ENCODE measurements at regions not wholly inside any gene's neighbourhood (a gene's known extent, or its start where the extent isn't known, plus 50 kb on each side); places are given as distances from the start of the nearest gene placed in this dataset.
A peak's percentile ranks its signal among the peaks of the same experiment; 100 is the strongest.

- peak; percentile 75; the same call in 1 of the 2 replicates for TF ChIP-seq CHAMP1 (IDR thresholded peaks at IDR 0.05)
- TF ChIP-seq ATF1 (CRISPR knock-in tag; IDR thresholded peaks at IDR 0.05) = no peak
- peak; percentile 40 for TF ChIP-seq ATF1 (tag; IDR thresholded peaks at IDR 0.05)
- no peak for TF ChIP-seq BRF2 (IDR thresholded peaks at IDR 0.05; ENCODE audit: borderline replicate concordance, insufficient read depth, insufficient read length)
- peak; percentile 54 for TF ChIP-seq TAF9B (IDR thresholded peaks at IDR 0.05; ENCODE audit: partially characterized antibody)
- TF ChIP-seq MEIS2 (IDR thresholded peaks at IDR 0.05; ENCODE audit: partially characterized antibody) = peak; percentile 98
- peak; percentile 59; the same call in 1 of the 2 replicates for TF ChIP-seq CREB1 (IDR thresholded peaks at IDR 0.05)
- TF ChIP-seq CREB1 (CRISPR knock-in tag; IDR thresholded peaks at IDR 0.05) = 0 out of 2 replicates have a peak, but pooled peaks have one; percentile 34
- TF ChIP-seq MCM3 (IDR thresholded peaks at IDR 0.05) = 0 out of 2 replicates have a peak, but pooled peaks have one; percentile 18
- no peak for TF ChIP-seq ZNF778 (CRISPR knock-in tag; IDR thresholded peaks at IDR 0.05)
- TF ChIP-seq SMAD4 (CRISPR knock-in tag; conservative IDR thresholded peaks at IDR 0.05) = no peak
- no peak for TF ChIP-seq XRCC5 (IDR thresholded peaks at IDR 0.05; ENCODE audit: low read depth, low read length)
- TF ChIP-seq DMBX1 (CRISPR knock-in tag; IDR thresholded peaks at IDR 0.05; ENCODE audit: borderline replicate concordance) = no peak
- no peak for TF ChIP-seq PHF8 (IDR thresholded peaks at IDR 0.05; ENCODE audit: borderline replicate concordance, low read length)
- 0 out of 2 replicates have a peak, but pooled peaks have one; percentile 9 for TF ChIP-seq MTA2 (IDR thresholded peaks at IDR 0.05; ENCODE audit: low read depth)
- peak; percentile 84 for TF ChIP-seq DIDO1 (tag; IDR thresholded peaks at IDR 0.05; ENCODE audit: low read depth)
- no peak for TF ChIP-seq RBM22 (IDR thresholded peaks at IDR 0.05; ENCODE audit: low read depth, low read length, poor library complexity, severe bottlenecking)
- no peak for TF ChIP-seq PATZ1 (CRISPR knock-in tag; IDR thresholded peaks at IDR 0.05; ENCODE audit: borderline replicate concordance)
- no peak for TF ChIP-seq NKRF (IDR thresholded peaks at IDR 0.05; ENCODE audit: borderline replicate concordance)
These were observed 395.4 kb downstream of the SFMBT2 start (continued) for GRCh38 chr10:7015457-7015856.
